ENCODE measurements at regions not wholly inside any gene's neighbourhood (a gene's known extent, or its start where the extent isn't known, plus 50 kb on each side); places are given as distances from the start of the nearest gene placed in this dataset.

- TF ChIP-seq CTCF (IDR thresholded peaks at IDR 0.05): no peak
- TF ChIP-seq POLR2A (IDR thresholded peaks at IDR 0.05): no peak
These were observed 168.5 kb upstream of the LDB2 start for GRCh38 chr4:17066972-17067371.
